HepG2 (cell line): ENCODE measurements at regions not wholly inside any gene's neighbourhood (a gene's known extent, or its start where the extent isn't known, plus 50 kb on each side); places are given as distances from the start of the nearest gene placed in this dataset.

Experiments
- ATAC-seq: fragments of 200-7000 bp; cut with Tn5 transposase; 3 replicates; pipeline ENCODE4 v1.9.1; 2020; ENCODE audit warnings: mild to moderate bottlenecking, moderate library complexity
- BruUV-seq: library from RNA; stranded (reverse); fragments of 400-500 nt; replicated peaks from 2 replicates; lab custom pipeline; 2021; lab: Mats Ljungman, UMichigan
- CTCF ChIA-PET: fragments of 300-600 bp; formaldehyde crosslinking; extraction: SDS; loops from one replicate; lab custom pipeline; 2021; ENCODE audit warnings: low total read pairs, inconsistent platforms, low intra/inter-chr PET ratio; lab: Yijun Ruan, JAX
- POLR2A ChIA-PET: fragments of 350-600 bp; sonication (Branson Sonifier 250); formaldehyde crosslinking; loops from one replicate; lab custom pipeline; 2020; ENCODE audit warnings: antibody characterized with exemption, inconsistent platforms; lab: Yijun Ruan, JAX
- DNase-seq: peaks from one replicate; pipeline ENCODE4 v3.0.0-alpha.2; 2015; ENCODE audit warnings: low spot score
- FAIRE-seq: peaks from 3 replicates; lab custom pipeline; 2011; peaks lifted over from hg19 to GRCh38; lab: Jason Lieb, UNC
- H2AFZ ChIP-seq: one replicate; pipeline ENCODE4 v1.6.1; 2011; ENCODE audit warnings: low read length, inconsistent platforms
- H3K27ac ChIP-seq: fragments of 300-600 bp; 3 replicates; pipeline ENCODE4 v1.8.0; 2011; ENCODE audit warnings: mixed run types, mild to moderate bottlenecking, mixed read lengths, low read length, inconsistent platforms; ENCODE audit not compliant: insufficient read depth; ENCODE audit errors: extremely low read length
- H3K27me3 ChIP-seq, 2 experiments: fragments of 200-600 bp in 1 of 2; 2 replicates in 1 of 2; 3 replicates in 1 of 2; pipeline versions ENCODE4 v1.6.0 to v1.8.0; 2011; ENCODE audit warnings: low read length in 2 of 2, mild to moderate bottlenecking in 2 of 2, moderate library complexity in 2 of 2, inconsistent platforms in 1 of 2; ENCODE audit not compliant: insufficient read depth in 2 of 2, control insufficient read depth in 1 of 2
- H3K36me3 ChIP-seq, 2 experiments: fragments of 200-600 bp in 1 of 2; replicated peaks in 1 of 2; 2 replicates in 1 of 2; 3 replicates in 1 of 2; pipeline versions ENCODE4 v1.5.1 to v1.8.0; 2011; ENCODE audit warnings: low read length in 2 of 2, inconsistent platforms in 1 of 2; ENCODE audit not compliant: insufficient read depth in 2 of 2, control insufficient read depth in 1 of 2
- H3K4me1 ChIP-seq: 2 replicates; pipeline ENCODE4 v1.5.1; 2012; ENCODE audit warnings: low read length, inconsistent platforms; ENCODE audit not compliant: insufficient read depth
- H3K4me2 ChIP-seq: 2 replicates; pipeline ENCODE4 v1.6.0; 2011; ENCODE audit warnings: low read depth, low read length, inconsistent platforms
- H3K4me3 ChIP-seq, 3 experiments: fragments of 200-600 bp in 1 of 3; sonication (generic), shearing (Covaris generic) in 1 of 3; replicated peaks in 1 of 3; 2 replicates each; pipeline ENCODE4 v1.5.1; 2011 to 2016; ENCODE audit warnings: low read length in 3 of 3, inconsistent platforms in 2 of 3, low read depth in 2 of 3, mild to moderate bottlenecking in 2 of 3, control low read depth in 1 of 3, mixed read lengths in 1 of 3; ENCODE audit not compliant: insufficient read depth in 1 of 3
- H3K79me2 ChIP-seq: one replicate; pipeline ENCODE4 v1.6.1; 2011; ENCODE audit warnings: low read length, inconsistent platforms; ENCODE audit not compliant: insufficient read depth
- H3K9ac ChIP-seq: 2 replicates; pipeline ENCODE4 v1.6.0; 2011; ENCODE audit warnings: mild to moderate bottlenecking, low read depth, low read length, inconsistent platforms; ENCODE audit not compliant: insufficient read depth
- H3K9me3 ChIP-seq: 2 replicates; pipeline ENCODE4 v1.5.1; 2012; ENCODE audit warnings: mild to moderate bottlenecking, low read length
- H4K20me1 ChIP-seq: 2 replicates; pipeline ENCODE4 v1.6.0; 2011; ENCODE audit warnings: inconsistent platforms, mild to moderate bottlenecking, low read length, moderate library complexity; ENCODE audit not compliant: insufficient read depth
- MAFK ChIP-seq, 2 experiments: IDR thresholded peaks in 1 of 2; conservative IDR thresholded peaks in 1 of 2; 2 replicates each; pipeline ENCODE4 v1.6.1; 2011; ENCODE audit warnings: improper control_type of control experiment in 2 of 2, low read length in 2 of 2
- NFE2L2 ChIP-seq: fragments of 150-350 bp; IDR thresholded peaks from 2 replicates; pipeline ENCODE4 v1.6.1; 2014; ENCODE audit warnings: low read length
- NFYC ChIP-seq: IDR thresholded peaks from 2 replicates; pipeline ENCODE4 v1.6.1; 2016; ENCODE audit warnings: missing genetic modification reagents, missing compliant biosample characterization
- PRPF4 ChIP-seq: fragments of 200-400 bp; formaldehyde crosslinking; IDR thresholded peaks from 2 replicates; pipeline ENCODE4 v1.6.1; 2016; ENCODE audit warnings: low read length, low read depth; ENCODE audit not compliant: poor library complexity, severe bottlenecking
- SIX4 ChIP-seq: sonication (generic); formaldehyde crosslinking; IDR thresholded peaks from 2 replicates; pipeline ENCODE4 v1.4.0; 2020; ENCODE audit warnings: missing genetic modification reagents
- SP1 ChIP-seq, 2 experiments: fragments of 450-650 bp in 1 of 2; sonication (generic) in 1 of 2; formaldehyde crosslinking in 1 of 2; IDR thresholded peaks; 2 replicates each; pipeline versions ENCODE4 v1.4.0 to v1.6.1; 2016 to 2020; ENCODE audit warnings: missing genetic modification reagents in 1 of 2
- ZNF205 ChIP-seq: IDR thresholded peaks from 2 replicates; pipeline ENCODE4 v1.6.1; 2018; ENCODE audit warnings: missing biosample characterization, missing genetic modification reagents
- ZNF232 ChIP-seq: sonication (generic); formaldehyde crosslinking; IDR thresholded peaks from 2 replicates; pipeline ENCODE4 v1.4.0; 2020; ENCODE audit warnings: missing genetic modification reagents, borderline replicate concordance
- ZNF562 ChIP-seq: sonication (generic); formaldehyde crosslinking; IDR thresholded peaks from 2 replicates; pipeline ENCODE4 v1.8.0; 2022; ENCODE audit warnings: missing genetic modification reagents, borderline replicate concordance
- WGBS: methylation state at CpG from one replicate; pipeline ENCODE4 v1.1.6; 2017; ENCODE audit warnings: low lambda C conversion rate; 5-methylcytosine and 5-hydroxymethylcytosine counted together
- in situ Hi-C: cut with HindIII; loops from 2 replicates; pipeline ENCODE4 v1.10.0; 2017; ENCODE audit warnings: low pct_unique_long_range_greater_than_20kb; ENCODE audit not compliant: extremely low pct_ligation_motif_present
- intact Hi-C: fragments of 100-400 bp; cut with micrococcal nuclease; formaldehyde crosslinking; loops from one replicate; pipeline ENCODE4 v1.10.0; 2022; ENCODE audit not compliant: unreplicated experiment
- TF ChIP-seq, protein P1 (sequence below): sonication (generic); formaldehyde crosslinking; IDR thresholded peaks from 2 replicates; pipeline ENCODE4 v1.4.0; 2020; ENCODE audit warnings: missing genetic modification reagents, borderline replicate concordance
- TF ChIP-seq, protein P2 (sequence below): sonication (generic); formaldehyde crosslinking; IDR thresholded peaks from 2 replicates; pipeline ENCODE4 v1.4.0; 2020; ENCODE audit warnings: mild to moderate bottlenecking, missing genetic modification reagents

DNA sequence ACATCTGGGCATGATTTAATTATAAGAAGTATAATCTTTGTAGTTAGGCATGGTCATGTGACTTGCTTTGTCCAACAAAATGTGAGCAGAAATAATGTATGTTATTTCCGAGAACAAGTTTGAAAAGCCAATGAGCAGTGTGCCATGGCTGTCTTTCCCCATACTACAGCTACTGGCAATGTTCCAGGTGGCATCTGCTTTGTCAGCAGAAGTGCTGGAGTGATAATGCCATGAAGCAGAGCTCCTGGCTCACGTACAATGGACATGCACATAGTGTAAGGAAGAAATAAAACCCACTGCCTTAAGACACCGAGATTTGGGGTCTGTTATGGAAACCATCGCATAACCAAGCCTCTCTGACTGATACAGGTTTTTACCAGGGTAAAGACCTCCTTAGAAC lies 212.6 kb upstream of the RASGEF1B start:
- Histone ChIP-seq H2AFZ (no peak overlapping the region), H4K20me1 (no peaks in the 10 kb centered on the region), H3K27ac (no peak overlapping the region), H3K79me2 (no peaks in the 10 kb centered on the region), H3K4me2 (no peak overlapping the region), H3K9ac (no peak overlapping the region), H3K27me3 (no peaks in the 10 kb centered on the region), H3K4me3 (no peak overlapping the region), H3K36me3 (no peaks in the 10 kb centered on the region), H3K9me3 (no peaks in the 10 kb centered on the region), H3K4me1 (no peaks in the 10 kb centered on the region)
- TF ChIP-seq NFE2L2 (no peak), ZNF232 (CRISPR knock-in tag) (no peak), ZNF562 (CRISPR knock-in tag) (no peak), ZNF205 (no peak), NFYC (CRISPR knock-in tag) (no peak), MAFK (conservative IDR thresholded peaks at IDR 0.05 in 1 of 2, IDR thresholded peaks at IDR 0.05 in 1 of 2; ENCODE audit: low read length in 2 of 2) (0 out of 4 replicates have a peak, but pooled peaks of 1 of the 2 experiments have one; percentile 7)
- TF ChIP-seq, protein P1, sequence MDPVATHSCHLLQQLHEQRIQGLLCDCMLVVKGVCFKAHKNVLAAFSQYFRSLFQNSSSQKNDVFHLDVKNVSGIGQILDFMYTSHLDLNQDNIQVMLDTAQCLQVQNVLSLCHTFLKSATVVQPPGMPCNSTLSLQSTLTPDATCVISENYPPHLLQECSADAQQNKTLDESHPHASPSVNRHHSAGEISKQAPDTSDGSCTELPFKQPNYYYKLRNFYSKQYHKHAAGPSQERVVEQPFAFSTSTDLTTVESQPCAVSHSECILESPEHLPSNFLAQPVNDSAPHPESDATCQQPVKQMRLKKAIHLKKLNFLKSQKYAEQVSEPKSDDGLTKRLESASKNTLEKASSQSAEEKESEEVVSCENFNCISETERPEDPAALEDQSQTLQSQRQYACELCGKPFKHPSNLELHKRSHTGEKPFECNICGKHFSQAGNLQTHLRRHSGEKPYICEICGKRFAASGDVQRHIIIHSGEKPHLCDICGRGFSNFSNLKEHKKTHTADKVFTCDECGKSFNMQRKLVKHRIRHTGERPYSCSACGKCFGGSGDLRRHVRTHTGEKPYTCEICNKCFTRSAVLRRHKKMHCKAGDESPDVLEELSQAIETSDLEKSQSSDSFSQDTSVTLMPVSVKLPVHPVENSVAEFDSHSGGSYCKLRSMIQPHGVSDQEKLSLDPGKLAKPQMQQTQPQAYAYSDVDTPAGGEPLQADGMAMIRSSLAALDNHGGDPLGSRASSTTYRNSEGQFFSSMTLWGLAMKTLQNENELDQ (CRISPR knock-in tag) = no peak
- 29% methylated on average over 3 of the region's 4 CpGs for WGBS
- POLR2A ChIA-PET = no interaction called here
- ATAC-seq (no peak), FAIRE-seq (no peak), DNase-seq (no peak)
- no TSS peak for BruUV-seq
- intact Hi-C loops (no loop called here), in situ Hi-C loops (no loop called here)
- CTCF ChIA-PET = no interaction called here

DNA sequence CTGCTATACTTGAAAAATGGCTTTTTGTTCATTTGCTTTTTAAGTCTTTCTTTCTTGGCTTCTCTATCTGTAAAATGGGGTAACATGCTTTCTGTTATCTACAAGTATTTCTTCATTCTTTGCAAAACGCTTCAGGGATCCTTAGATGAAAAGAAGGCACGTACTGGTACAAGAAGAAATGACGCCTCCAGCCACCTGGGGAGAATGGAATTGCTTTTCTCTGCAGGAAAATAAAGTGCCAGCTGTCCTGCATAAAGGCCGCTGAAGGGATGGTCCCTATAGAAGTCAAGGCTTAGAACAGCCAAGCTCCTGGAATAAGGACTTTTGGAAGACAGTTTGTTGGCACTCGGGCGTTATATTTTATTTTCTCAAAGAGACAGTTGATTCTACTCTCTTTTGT lies 210.8 kb upstream of the RASGEF1B start:
- no peak for ATAC-seq
- Histone ChIP-seq H3K27me3 (no peaks in the 10 kb centered on the region), H3K4me2 (no peak overlapping the region), H3K9ac (no peak overlapping the region), H3K4me3 (no peak overlapping the region), H3K27ac (no peak overlapping the region), H2AFZ (no peak overlapping the region), H3K79me2 (no peaks in the 10 kb centered on the region), H3K4me1 (no peaks in the 10 kb centered on the region), H3K36me3 (no peaks in the 10 kb centered on the region), H4K20me1 (no peaks in the 10 kb centered on the region), H3K9me3 (no peaks in the 10 kb centered on the region)
- in situ Hi-C loops (no loop called here), intact Hi-C loops (no loop called here)
- ChIA-PET CTCF (no interaction called here), POLR2A (no interaction called here)
- no TSS peak for BruUV-seq
- no peak for FAIRE-seq
- WGBS = 28% methylated on average over 6 of the region's 6 CpGs
- DNase-seq = no peak
- TF ChIP-seq PRPF4 (no peak), SIX4 (CRISPR knock-in tag) (no peak), SP1 (IDR thresholded peaks at IDR 0.05) (no peak), SP1 (CRISPR knock-in tag; IDR thresholded peaks at IDR 0.05) (no peak)
- TF ChIP-seq, protein P2, sequence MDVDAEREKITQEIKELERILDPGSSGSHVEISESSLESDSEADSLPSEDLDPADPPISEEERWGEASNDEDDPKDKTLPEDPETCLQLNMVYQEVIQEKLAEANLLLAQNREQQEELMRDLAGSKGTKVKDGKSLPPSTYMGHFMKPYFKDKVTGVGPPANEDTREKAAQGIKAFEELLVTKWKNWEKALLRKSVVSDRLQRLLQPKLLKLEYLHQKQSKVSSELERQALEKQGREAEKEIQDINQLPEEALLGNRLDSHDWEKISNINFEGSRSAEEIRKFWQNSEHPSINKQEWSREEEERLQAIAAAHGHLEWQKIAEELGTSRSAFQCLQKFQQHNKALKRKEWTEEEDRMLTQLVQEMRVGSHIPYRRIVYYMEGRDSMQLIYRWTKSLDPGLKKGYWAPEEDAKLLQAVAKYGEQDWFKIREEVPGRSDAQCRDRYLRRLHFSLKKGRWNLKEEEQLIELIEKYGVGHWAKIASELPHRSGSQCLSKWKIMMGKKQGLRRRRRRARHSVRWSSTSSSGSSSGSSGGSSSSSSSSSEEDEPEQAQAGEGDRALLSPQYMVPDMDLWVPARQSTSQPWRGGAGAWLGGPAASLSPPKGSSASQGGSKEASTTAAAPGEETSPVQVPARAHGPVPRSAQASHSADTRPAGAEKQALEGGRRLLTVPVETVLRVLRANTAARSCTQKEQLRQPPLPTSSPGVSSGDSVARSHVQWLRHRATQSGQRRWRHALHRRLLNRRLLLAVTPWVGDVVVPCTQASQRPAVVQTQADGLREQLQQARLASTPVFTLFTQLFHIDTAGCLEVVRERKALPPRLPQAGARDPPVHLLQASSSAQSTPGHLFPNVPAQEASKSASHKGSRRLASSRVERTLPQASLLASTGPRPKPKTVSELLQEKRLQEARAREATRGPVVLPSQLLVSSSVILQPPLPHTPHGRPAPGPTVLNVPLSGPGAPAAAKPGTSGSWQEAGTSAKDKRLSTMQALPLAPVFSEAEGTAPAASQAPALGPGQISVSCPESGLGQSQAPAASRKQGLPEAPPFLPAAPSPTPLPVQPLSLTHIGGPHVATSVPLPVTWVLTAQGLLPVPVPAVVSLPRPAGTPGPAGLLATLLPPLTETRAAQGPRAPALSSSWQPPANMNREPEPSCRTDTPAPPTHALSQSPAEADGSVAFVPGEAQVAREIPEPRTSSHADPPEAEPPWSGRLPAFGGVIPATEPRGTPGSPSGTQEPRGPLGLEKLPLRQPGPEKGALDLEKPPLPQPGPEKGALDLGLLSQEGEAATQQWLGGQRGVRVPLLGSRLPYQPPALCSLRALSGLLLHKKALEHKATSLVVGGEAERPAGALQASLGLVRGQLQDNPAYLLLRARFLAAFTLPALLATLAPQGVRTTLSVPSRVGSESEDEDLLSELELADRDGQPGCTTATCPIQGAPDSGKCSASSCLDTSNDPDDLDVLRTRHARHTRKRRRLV = no peak
